HG03521 (cell line): ENCODE measurements at regions not wholly inside any gene's neighbourhood (a gene's known extent, or its start where the extent isn't known, plus 50 kb on each side); places are given as distances from the start of the nearest gene placed in this dataset.
"Not testable (repeated sequence)": the region's sequence is repeated elsewhere in the genome, so short reads cannot be mapped to it uniquely, and the experiment has no call there.

Experiments used
- ATAC-seq: cut with Tn5 transposase; IDR thresholded peaks from one replicate; pipeline ENCODE4 v1.9.1; 2021; ENCODE audit warnings: mild to moderate bottlenecking, moderate library complexity; ENCODE audit not compliant: unreplicated experiment

DNA sequence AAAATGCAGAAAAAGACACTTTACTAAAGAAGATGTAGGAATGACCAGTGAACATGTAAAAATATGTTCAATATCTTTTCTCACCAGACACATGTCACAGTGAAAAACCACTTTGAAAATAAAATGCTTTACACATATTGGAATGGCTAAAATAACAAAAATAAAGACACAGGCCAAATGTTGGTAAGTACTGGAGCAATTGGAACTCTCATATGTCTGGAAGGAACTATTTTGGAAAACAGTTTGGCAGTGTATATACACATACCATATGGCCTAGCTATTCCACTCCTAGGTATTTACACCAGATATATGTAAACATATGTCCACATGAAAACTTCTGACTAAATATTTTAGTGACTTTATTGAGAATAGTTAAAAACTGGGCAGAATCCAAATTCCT, 927.2 kb downstream of the BRINP3 start:
- no peak for ATAC-seq

DNA sequence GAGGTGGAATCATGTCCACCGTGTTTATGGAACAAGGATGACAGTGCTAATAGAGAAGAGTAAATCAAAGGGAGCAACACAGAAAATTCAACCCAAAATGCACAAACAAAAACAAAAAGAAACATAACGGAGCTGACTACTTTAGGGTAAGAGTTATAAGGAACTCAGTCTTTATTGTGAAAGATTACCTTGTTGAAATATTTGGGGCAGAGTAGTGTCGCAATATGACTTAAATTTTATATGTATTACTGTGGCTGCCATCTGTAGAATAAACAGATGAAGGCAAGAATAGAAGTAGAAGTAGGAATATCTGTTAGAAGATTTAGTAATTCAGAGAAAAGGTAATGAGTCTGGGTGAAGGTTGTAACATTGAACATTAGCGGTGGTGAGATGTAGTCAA, 913.9 kb downstream of the BRINP3 start:
- no peak for ATAC-seq

DNA sequence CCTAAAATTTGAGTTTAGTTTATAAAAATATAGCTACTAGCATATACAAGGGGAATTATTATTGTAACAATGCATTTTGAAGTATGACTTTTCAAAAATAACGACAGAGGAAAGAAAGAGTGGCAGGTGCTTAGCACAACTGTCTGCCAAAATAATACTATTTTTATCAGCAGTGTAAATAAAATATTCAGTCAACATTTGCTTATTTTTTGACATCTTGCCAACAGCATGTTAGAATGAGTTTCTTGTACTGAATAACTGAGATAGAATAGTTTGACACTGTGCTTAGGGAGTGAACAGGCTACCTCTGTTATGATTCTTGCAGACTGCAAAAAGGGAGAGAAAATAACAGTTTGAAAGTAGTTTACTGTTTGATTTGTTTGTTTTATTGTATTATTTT, 909.8 kb downstream of the BRINP3 start:
- ATAC-seq = no peak

DNA sequence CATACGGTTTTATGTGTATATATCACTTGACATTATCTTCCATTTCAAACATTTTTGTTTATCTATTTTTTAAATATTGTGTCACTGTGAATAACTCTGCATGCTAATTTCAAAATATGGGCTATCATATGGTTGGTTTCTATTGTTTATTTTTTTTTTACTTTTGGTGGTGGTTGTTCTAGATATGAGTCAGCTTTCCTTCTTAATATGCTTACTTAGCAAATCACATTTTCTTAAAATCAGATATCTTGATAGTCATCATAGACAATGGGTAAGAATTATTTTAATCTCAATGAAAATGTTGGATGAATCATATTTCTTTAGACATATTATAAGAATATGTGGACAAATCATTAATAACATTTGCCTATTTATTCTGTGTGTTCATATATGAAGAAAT, 881.5 kb downstream of the BRINP3 start:
- ATAC-seq = no peak

DNA sequence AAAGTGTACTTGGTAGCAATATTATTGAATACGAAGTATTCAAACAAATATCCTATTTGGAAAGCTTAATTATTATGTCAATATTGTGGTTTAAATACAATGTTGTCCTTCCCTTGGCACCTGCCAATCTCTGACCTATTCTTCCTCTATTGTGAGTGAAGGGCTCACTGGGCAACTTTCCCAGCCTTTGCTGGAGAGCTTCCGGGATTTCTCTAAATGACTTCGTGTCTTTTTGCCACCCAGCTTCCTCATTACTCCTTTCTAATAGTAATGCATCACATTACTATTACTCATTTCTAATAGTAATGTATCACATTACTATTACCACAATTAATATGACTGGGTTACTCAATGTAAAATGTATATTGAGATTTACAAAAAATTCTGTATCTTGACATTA, 880.6 kb downstream of the BRINP3 start:
- ATAC-seq = no peak

DNA sequence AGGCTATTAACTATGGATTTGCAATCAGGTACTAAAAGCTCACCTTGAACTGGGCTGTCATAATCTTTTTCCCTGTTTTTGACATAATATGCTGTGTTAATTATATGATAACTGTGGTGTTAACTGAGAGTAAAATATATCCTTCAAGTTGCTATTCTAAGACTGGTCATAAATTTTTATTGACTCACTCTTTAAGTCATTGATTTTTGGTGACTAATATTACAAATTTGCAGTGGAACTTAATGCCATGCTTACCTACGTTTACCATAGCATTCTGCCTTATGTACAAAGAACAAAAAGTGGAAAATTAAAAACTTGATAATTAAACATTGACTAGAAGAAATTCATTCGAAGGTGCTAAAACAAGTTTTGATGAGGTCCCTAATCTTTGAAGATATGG, 872.4 kb downstream of the BRINP3 start:
- ATAC-seq = no peak

DNA sequence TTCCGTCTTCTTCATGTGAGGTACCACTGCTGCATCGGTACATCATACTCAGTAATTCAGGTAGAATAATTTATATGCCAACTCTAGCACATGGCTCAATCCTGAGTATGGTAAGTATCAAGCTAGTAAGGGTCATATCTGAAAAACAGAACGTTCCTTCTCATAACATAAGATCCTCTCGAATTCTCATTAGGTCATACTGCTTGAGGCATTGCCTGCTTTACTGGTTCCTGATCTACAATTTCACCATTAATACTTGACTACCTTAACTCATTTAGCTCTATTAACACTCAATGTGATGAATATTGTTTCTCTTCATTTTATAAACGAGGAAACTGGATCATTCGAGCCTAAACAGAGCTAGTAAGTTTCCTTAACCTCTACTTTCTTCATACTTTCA, 871.6 kb downstream of the BRINP3 start:
- ATAC-seq = no peak

DNA sequence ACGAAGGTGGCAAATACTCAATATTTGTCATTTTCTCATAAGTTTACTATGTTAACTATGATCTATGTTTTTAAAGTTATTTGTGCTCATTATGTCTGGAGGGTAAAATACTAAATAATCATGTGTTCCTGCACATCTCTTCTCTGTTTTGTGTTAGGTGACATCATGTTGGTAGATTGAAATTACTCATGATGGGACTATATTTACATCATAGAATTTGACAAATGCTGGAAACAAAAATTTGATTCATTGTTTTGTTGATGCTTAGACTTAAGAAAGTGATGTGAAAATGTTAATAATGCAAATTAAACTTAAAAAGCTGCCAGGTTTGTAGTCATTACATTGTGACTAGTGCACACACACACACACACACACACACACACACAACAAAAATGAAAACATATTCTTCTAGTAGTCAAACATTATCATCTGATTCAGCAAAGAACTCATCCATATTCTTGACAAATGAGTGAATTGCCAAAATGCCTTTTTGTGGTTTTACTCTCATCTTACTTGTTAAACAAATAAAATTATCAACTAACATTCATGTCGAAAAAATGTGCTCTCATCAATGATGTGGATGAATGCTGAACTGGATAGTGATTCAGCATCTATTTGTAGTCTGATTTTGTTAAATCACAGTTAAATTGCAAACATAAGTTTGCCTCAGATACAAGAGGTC, 870.7 kb downstream of the BRINP3 start:
- no peak for ATAC-seq

DNA sequence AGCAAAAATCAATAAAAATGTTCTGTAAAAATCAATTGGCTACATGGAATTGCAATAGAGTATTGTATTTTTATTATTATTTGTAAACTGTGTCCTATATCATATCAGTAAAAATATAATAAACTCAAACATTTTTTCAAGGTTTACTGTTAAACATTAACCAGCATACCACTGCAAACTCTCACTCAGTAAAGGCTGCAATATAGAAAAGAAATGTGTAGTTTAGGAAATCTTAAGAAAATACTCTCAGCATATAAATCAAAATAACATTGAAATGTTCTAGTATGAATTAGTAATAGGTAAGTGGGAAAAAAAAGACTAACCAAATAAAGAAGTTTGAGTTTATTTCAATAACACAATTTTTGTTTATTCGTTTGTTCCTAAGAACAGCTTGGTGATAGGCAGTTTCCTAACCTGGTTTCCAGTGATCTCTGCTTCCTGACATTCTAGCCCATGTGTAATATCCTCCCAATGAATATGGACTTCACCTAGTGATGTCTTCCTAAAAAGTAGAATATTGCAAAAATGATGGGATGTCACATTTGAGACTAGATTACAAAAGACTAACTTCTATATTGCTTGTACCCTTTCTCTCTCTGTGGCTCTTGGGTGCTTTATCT, 870.1 kb downstream of the BRINP3 start:
- no peak for ATAC-seq

DNA sequence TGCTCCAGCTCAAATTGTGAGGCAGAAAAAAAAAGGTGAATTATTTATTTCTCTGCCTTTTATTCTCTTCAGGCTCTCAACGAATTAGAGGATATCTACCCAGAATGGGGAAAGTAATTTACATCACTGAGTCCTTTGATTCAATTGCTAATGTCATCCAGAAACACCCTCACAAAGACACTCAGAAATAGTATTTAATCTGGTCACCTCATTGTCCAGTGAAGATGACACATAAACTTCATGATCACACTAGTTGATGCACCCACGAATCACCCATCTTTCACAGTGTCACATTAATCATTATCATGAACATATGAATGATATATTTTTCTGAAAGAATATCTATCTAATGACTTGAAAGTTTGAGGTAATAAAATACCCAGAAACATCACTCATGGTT, 868.5 kb downstream of the BRINP3 start:
- no peak for ATAC-seq

DNA sequence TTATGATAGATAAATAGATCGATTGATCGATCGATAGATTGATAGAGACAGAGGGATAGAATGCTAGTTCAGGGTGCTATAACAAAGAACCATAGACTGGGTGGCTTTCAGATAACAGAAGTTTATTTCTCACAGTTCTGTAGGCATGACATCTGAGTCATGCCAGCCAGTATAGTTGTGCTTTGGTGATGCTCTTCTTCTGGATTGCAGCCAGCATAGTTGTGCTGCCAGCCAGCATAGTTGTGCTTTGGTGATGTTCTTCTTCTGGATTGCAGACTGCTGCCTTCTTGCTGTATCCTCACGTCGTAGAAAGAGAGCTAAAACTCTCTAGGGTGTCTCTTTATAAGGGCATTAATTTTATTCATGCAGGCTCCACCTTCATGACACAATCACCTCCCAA, 860.8 kb downstream of the BRINP3 start:
- no peak for ATAC-seq

DNA sequence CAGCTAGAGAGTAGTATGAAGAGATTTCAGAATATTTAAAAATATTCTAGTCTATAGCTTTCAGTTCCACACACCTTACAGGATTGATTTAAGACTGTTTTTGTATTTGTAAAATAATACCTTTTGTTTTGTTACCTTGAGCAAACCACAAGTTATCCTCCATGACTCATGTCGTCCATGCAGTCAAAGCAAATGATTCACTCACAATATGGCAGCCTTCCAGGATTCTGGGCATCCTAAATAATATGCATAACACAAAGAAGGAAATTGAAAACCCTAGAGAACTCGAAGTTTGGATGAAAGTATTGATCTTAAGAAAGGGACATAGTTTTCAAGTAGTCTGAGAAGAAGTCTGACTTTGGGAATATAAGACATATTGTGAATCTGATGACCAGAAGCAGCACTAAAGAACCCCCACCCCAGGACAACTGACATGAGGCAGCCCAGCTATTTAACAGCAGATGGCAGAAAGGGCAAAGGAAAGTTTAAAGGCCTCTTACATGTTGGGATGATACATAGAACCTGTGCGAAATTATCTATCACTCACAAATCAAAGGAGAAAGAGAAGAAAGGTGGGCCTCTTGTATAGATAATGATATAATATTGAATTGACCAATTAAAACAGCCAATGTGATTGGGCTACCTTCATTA, 857.9 kb downstream of the BRINP3 start:
- no peak for ATAC-seq

DNA sequence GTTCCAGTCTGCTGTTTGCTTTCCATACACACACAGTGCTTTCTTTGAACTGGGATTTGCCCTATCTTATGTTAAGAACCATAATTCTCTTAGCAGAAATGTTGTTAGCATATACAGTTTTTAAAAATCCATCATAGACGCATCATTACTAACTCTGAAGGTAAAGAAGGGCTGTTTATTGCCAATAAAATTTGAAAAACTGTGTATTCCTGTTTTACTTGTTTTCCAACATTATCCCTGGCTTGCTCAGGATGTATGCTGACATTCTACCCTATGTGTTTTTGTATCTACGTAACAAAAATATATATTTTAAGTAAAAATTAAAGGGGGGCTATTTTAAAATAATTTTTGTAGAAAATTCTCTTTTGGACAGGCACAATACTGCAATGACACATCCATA, 857.2 kb downstream of the BRINP3 start:
- no peak for ATAC-seq

DNA sequence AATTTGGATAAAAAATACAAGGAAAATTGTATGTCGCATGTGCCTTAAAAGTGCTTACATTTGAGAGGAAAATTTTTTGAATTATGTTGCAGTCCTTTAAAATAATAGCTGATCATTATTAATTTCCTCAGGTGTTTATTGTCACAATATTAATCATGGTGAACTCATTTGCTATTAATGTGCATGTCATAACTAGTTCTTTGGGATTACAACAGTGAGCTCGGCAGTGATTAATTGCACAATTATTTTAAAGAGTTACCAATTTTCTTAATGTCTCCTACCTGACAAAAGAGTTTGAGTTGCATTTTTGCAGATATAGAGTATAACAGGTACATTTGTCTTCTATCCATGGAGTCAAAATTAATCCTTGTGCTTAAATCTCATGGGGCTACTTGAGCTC, 854.3 kb downstream of the BRINP3 start:
- ATAC-seq = no peak

DNA sequence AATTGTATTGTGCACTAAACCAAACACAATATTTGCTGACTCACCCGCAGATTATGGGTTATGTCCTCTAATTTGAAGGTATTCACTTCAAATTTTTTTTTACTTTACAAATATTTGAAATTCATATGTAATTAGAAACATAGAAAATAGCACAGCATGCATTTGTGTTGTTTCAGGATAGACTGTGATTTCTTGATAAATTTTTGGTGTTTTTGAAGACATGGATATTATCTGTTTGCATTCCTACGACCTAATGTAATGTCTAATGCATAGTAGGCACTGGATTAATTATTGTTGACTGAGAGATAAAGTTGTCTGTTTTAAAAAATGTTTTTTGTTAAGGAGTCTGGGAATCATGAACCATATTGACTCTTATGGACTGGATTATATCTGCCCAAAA, 850.2 kb downstream of the BRINP3 start:
- no peak for ATAC-seq

DNA sequence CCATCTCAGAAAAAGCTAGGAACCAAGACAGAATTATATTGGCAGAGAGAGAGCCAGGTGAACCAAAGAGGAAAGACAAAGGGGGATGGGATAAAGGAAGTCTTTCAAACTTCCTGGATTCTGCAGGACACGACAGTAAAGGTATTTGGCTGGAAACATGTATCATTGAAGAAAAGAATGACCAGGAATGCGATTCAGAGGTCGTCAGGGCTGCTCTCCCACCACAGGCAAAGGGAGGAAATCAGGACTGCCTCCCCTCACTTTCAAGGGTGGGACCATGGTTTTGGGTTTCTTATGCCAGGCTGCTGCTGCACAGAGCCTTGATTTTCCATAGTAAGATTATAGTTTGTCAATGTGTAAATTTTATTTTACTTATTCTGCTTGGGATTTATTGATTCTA, 848.8 kb downstream of the BRINP3 start:
- ATAC-seq = no peak

DNA sequence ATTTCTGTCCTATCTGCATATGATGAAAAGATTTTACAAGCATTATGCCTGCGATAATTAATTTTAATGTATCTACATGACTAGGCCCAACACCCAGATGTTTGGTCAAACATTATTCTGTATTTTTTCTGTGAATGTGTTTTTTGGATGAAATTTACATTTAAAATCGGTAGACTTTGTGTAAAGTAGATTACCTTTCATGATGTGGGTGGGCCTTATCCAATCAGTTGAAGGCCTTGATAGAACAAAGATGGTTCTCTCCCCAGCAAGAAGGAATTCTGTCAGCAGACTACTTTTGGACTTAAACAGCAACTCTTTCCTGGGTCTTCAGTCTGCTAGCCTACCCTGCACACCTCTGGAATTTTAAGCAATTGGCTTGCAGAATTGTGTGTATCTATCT, 844.0 kb downstream of the BRINP3 start:
- no peak for ATAC-seq

DNA sequence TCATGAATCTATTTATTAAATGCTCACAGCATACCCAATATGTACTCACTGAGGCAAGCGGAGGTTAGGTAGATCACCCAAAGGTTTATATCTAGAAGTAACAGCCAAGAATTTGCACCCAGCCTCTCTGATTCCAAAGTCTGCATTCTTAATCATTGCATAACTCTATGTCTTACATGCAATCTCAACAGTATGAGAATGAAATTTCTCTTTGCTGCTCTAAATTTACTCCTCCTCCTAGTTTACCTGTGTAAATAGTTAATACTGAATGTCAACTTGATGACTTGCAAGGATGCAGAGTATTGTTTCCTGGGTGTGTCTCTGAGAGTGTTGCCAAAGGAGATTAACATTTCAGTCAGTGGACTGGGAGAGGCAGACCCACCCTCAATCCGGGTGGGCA, 840.6 kb downstream of the BRINP3 start:
- no peak for ATAC-seq

DNA sequence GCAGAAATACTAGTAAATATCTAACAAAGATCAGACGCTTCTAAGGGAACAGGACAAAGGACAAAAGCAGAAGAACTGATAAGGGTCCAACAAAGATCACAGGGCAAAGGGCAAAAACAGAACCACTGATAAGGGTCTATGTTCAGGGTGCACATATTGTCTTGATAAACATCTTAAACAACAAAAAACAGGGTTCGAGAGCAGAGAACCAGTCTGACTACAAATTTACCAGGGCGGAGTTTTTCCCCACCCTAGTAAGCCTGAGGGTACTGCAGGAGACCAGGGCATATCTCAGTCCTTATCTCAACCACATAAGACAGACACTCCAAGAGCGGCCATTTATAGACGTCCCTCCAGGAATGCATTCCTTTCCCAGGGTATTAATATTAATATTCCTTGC, 833.5 kb downstream of the BRINP3 start:
- not testable (repeated sequence) for ATAC-seq

DNA sequence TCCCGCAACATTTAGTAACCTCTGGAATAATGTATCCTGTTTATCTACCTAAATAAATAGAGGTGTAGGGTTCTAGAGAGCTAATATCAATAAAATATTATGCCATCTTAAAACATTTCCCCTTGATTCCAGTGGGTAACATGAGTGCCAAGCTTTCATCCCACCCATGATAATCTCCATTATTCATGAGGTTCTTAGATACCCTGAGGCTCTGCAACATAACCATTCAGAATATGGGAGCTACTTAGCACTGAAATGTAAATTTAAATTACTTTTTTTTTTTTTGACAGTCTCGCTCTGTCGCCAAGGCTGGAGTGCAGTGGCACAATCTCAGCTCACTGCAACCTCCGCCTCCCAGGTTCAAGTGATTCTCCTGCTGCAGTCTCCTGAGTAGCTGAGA, 832.7 kb downstream of the BRINP3 start:
- ATAC-seq = no peak

DNA sequence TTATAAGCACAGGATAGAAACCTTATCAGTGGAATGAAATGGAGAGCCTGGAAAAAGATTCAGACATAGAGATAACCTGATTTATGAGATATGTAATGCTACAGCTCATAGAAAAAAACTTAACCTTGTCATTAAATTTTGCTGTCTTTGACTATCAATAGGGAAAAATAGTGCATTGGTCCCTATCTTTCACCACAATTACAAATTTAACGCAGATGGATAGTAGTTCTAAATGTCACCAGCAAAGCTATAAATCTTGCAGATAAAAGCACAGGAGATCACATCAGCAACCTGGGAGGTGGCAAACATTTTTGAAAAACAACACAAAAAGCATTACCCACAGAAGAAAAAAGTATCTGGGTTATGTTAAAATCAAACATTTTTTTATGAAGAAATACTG, 831.6 kb downstream of the BRINP3 start:
- ATAC-seq = no peak

DNA sequence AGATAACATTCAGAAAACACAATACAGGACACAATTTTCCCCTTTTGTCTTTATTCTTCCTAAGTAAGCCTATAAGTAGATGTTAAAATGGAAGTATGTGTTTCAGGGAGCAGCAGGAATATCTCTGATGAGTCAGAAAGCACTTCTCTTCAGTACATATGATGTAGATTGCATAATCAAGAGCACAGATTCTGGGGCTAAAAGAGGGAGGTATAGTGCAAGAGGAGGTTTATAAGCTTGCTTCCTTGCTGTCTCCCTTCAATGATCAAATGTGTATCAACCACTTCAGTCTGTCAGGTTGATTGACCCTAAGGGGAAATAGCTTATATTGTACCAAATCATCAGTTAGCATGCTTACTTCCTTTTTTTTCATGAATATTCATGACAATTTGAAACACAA, 822.8 kb downstream of the BRINP3 start:
- ATAC-seq = no peak
